Activated CD8-positive, alpha-beta T cell treated with anti-CD3 and anti-CD28 coated beads for 36 hours (primary cell): ENCODE measurements at regions not wholly inside any gene's neighbourhood (a gene's known extent, or its start where the extent isn't known, plus 50 kb on each side); places are given as distances from the start of the nearest gene placed in this dataset.

Experiments
- ATAC-seq: fragments of 200-7000 bp; cut with Tn5 transposase; one replicate; pipeline ENCODE4 v1.10.0; 2021; ENCODE audit warnings: mild to moderate bottlenecking, moderate library complexity
- CTCF ChIA-PET: fragments of 350-600 bp; sonication (Branson Sonifier 250); formaldehyde crosslinking; loops from one replicate; lab custom pipeline; 2021; ENCODE audit warnings: antibody characterized with exemption; lab: Charles Lee
- POLR2A ChIA-PET: fragments of 350-600 bp; sonication (Branson Sonifier 250); formaldehyde crosslinking; loops from one replicate; lab custom pipeline; 2021; ENCODE audit warnings: antibody characterized with exemption; lab: Charles Lee
- DNase-seq: peaks from one replicate; pipeline ENCODE4 v3.0.0-alpha.2; 2020
- H3K27ac Mint-ChIP-seq: one replicate; pipeline ENCODE4 v1.8.0; 2021; ENCODE audit warnings: mild to moderate bottlenecking, mixed read lengths
- H3K27me3 Mint-ChIP-seq: one replicate; pipeline ENCODE4 v1.8.0; 2021; ENCODE audit warnings: mixed read lengths
- H3K36me3 Mint-ChIP-seq: one replicate; pipeline ENCODE4 v1.8.0; 2021; ENCODE audit warnings: low read depth, mixed read lengths
- H3K4me1 Mint-ChIP-seq: one replicate; pipeline ENCODE4 v1.8.0; 2021; ENCODE audit warnings: low read depth, mixed read lengths
- H3K4me3 Mint-ChIP-seq: one replicate; pipeline ENCODE4 v1.8.0; 2021; ENCODE audit warnings: mild to moderate bottlenecking, moderate library complexity, mixed read lengths
- H3K9me3 Mint-ChIP-seq: one replicate; pipeline ENCODE4 v1.8.0; 2021; ENCODE audit warnings: mixed read lengths
- intact Hi-C: fragments of 100-400 bp; cut with micrococcal nuclease; formaldehyde crosslinking; loops from one replicate; pipeline ENCODE4 v1.10.0; 2022
- TF ChIP-seq, protein P1 (sequence below): fragments of 200-600 bp; IDR thresholded peaks from one replicate; pipeline ENCODE4 v1.8.0; 2022; ENCODE audit warnings: antibody characterized with exemption, mild to moderate bottlenecking

DNA sequence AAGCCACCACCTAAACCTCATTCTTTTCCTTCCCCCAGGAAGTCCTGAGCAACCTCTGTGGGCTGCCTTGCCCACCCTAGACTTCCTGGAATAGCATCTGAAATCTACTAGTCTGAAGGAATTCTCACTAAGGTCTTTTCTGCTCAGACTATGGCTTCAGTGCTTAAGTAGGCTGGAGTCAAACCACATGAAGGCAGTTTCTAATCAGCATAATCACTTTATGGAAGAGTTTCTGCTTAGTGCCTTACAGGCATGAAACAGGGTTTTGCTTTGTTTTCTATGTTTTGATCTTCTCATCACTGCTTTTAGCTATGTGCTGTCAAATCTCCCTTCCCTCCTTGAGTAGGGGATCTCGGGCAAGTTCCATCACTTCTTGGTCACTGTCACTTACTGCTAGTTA lies 117.7 kb downstream of the WT1 start:
- CTCF ChIA-PET = interaction anchor here (1.0 kb wide), 1 partner anchor 10 kb away, joined by 4 read pairs; no protein-coding TSS in a partner anchor

DNA sequence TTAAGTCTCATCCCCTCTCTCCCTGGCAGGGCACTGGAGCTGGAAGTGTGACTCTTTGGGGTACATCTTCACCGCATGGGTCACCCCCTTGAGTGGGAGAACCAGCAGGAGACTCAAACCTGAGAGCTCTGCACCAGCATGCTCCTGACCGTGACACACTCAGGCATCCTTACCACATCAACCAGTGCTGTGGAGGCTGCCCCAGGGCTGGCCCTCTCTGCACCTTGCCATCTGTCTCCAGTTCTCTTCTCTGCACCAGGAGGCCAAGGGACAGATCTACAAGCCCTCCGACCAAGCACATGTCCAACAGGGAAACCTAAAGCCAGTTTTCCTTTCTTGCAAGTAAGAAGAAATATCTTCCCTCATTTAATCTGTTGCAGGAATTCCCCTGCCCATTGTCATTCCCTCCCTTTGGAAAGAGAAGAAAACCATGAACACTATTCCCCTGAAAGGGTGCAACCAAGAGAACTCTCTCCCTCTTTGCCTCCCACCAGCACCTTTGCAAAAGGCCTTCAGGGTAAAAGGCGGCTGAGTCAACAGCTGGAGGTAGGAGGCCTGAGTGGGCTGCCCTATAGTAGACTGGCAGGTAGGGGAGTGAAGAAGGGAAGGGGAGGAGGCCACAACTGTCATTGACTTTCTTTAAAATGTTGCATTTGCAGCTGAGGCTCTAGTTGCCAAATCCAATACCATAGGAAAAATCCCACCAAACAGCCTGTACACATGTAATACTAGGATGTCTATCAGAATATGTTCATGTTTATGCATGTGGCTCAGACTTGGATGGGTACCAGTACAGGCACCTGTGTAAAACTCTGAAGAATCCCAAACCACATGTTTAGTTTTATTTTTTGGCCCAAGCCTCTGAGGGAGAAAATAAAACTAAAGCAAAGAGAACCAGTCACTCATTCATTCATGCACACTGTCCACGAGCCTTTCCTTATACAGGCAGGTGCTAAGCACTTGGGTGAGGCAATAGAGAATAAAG lies 117.0 kb downstream of the WT1 start:
- Mint-ChIP-seq H3K36me3 (no peaks in the 10 kb centered on the region), H3K27ac (no peak overlapping the region), H3K27me3 (peaks cover 9% of the 10 kb centered on the region), H3K4me1 (peaks cover 8% of the 10 kb centered on the region), H3K9me3 (no peaks in the 10 kb centered on the region), H3K4me3 (no peak overlapping the region)
- TF ChIP-seq, protein P1, sequence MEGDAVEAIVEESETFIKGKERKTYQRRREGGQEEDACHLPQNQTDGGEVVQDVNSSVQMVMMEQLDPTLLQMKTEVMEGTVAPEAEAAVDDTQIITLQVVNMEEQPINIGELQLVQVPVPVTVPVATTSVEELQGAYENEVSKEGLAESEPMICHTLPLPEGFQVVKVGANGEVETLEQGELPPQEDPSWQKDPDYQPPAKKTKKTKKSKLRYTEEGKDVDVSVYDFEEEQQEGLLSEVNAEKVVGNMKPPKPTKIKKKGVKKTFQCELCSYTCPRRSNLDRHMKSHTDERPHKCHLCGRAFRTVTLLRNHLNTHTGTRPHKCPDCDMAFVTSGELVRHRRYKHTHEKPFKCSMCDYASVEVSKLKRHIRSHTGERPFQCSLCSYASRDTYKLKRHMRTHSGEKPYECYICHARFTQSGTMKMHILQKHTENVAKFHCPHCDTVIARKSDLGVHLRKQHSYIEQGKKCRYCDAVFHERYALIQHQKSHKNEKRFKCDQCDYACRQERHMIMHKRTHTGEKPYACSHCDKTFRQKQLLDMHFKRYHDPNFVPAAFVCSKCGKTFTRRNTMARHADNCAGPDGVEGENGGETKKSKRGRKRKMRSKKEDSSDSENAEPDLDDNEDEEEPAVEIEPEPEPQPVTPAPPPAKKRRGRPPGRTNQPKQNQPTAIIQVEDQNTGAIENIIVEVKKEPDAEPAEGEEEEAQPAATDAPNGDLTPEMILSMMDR = no peak
- POLR2A ChIA-PET = no interaction called here
- CTCF ChIA-PET = interaction anchor here (0.9 to 1.0 kb wide), 2 partner anchors 9 to 15 kb away, joined by 3 to 4 read pairs; no protein-coding TSS in a partner anchor
- ATAC-seq = no peak
- intact Hi-C loops = no loop called here
- DNase-seq = no peak

More for the DNA sequence above, 117.7 kb downstream of the WT1 start:
- H3K4me1 Mint-ChIP-seq = peaks cover 8% of the 10 kb centered on the region
- ATAC-seq (no peak), DNase-seq (no peak)
- H3K4me3 Mint-ChIP-seq = no peak overlapping the region
- POLR2A ChIA-PET = no interaction called here
- peaks cover 12% of the 10 kb centered on the region for H3K27me3 Mint-ChIP-seq
- H3K27ac Mint-ChIP-seq = no peak overlapping the region
- no peaks in the 10 kb centered on the region for H3K9me3 Mint-ChIP-seq
- no peaks in the 10 kb centered on the region for H3K36me3 Mint-ChIP-seq
- TF ChIP-seq, protein P1 = no peak
- intact Hi-C loops = no loop called here

DNA sequence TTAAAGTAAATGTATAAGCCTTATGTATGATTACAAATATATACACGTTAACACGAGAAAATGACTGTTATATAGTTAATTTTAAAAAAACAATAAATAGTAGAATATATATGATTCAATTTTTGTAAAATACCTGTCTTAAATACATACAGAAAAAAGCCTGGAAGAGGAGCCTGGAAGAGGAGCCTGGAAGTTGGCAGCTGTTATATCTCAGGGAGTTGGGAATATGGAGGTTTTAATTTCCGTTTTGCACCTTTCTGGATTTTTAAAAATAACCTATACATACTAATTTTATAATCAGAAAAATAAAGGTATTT lies 111.6 kb downstream of the WT1 start:
- Mint-ChIP-seq H3K9me3 (no peaks in the 10 kb centered on the region), H3K4me1 (no peaks in the 10 kb centered on the region), H3K4me3 (no peak overlapping the region), H3K27me3 (peaks cover 13% of the 10 kb centered on the region), H3K36me3 (no peaks in the 10 kb centered on the region), H3K27ac (no peak overlapping the region)
- ChIA-PET POLR2A (no interaction called here), CTCF (interaction anchor here (0.7 to 2.6 kb wide), 16 partner anchors 9 to 467 kb away, joined by 3 to 18 read pairs (median 4); no protein-coding TSS in a partner anchor)
- DNase-seq (no peak), ATAC-seq (no peak)
- intact Hi-C loops = loop anchor here (2.0 to 10.0 kb wide), 2 partner anchors 101 to 471 kb away; partner anchors contain the start of gene CCDC73
- TF ChIP-seq, protein P1 = no peak

DNA sequence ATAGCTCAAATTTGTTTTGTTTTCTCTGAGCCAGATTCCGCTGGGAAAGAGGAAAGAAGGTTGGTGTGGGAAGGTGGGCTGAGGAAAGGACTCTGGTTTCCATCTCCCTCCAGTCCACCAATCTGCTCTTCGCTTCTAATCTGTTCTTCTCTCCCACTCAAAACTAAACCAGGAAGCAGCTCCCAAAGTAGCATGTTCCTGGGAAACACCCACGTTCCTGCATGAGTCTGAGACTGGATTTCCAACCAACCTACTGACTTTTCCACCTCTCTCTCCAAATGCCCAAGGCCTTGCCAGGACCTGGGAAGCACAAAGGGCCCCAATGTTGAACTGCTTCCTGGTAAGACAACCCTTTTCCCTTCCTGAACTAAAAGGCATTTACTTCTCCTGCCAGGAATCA lies 110.2 kb downstream of the WT1 start:
- Mint-ChIP-seq H3K27me3 (peaks cover 13% of the 10 kb centered on the region), H3K9me3 (no peaks in the 10 kb centered on the region), H3K27ac (no peak overlapping the region), H3K4me3 (no peak overlapping the region), H3K4me1 (no peaks in the 10 kb centered on the region), H3K36me3 (no peaks in the 10 kb centered on the region)
- ChIA-PET POLR2A (no interaction called here), CTCF (interaction anchor here (1.3 to 2.6 kb wide), 4 partner anchors 10 to 467 kb away, joined by 4 to 11 read pairs (median 4); no protein-coding TSS in a partner anchor)
- DNase-seq (no peak), ATAC-seq (no peak)
- intact Hi-C loops = loop anchor here (2.0 to 10.0 kb wide), 2 partner anchors 100 to 470 kb away; partner anchors contain the start of gene CCDC73
- TF ChIP-seq, protein P1 = no peak

DNA sequence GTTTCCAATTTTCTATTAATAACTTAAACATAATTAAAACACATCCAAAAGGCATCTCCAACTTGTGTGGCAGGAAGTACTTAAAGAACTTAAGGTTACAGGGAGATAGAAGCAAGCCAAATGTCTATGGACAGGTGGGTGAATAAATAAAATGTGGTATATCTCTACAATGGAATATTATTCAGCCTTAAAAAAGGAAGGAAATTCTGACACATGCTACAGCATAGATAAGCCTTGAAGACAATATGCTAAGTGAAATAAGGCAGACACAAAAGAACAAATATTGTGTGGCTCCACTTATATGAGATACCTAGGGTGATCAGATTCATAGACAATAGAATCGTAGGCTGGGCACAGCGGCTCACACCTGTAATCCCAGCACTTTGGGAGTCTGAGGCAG lies 109.6 kb downstream of the WT1 start:
- intact Hi-C loops = loop anchor here (2.0 to 10.0 kb wide), 2 partner anchors 99 to 469 kb away; partner anchors contain the start of gene CCDC73
- H3K9me3 Mint-ChIP-seq = no peaks in the 10 kb centered on the region
- ATAC-seq = no peak
- H3K36me3 Mint-ChIP-seq = no peaks in the 10 kb centered on the region
- ChIA-PET POLR2A (no interaction called here), CTCF (interaction anchor here (1.7 kb wide), 1 partner anchor 466 kb away, joined by 5 read pairs; no protein-coding TSS in a partner anchor)
- H3K27me3 Mint-ChIP-seq = peaks cover 13% of the 10 kb centered on the region
- no peak for DNase-seq
- no peak overlapping the region for H3K4me3 Mint-ChIP-seq
- H3K4me1 Mint-ChIP-seq = no peaks in the 10 kb centered on the region
- no peak overlapping the region for H3K27ac Mint-ChIP-seq
- TF ChIP-seq, protein P1 = no peak
